ENCODE measurements at regions not wholly inside any gene's neighbourhood (a gene's known extent, or its start where the extent isn't known, plus 50 kb on each side); places are given as distances from the start of the nearest gene placed in this dataset.

- TF ChIP-seq CTCF (IDR thresholded peaks at IDR 0.05; ENCODE audit: insufficient read depth, low read depth, low read length) = no peak
- no peak for TF ChIP-seq EZH2 (IDR thresholded peaks at IDR 0.05; ENCODE audit: insufficient read depth, low read length)
Measured at GRCh38 chr3:72095521-72095920, 310.6 kb upstream of the PROK2 start.

All from astrocyte (in vitro differentiated cells and primary cell).